NK-92 treated with Interleukin-12 subunit alpha and Interleukin-12 subunit beta, amount 100 ng/mL, for 24 hours (cell line): ENCODE measurements at regions not wholly inside any gene's neighbourhood (a gene's known extent, or its start where the extent isn't known, plus 50 kb on each side); places are given as distances from the start of the nearest gene placed in this dataset.
"Not testable (repeated sequence)": the region's sequence is repeated elsewhere in the genome, so short reads cannot be mapped to it uniquely, and the experiment has no call there.

ENCODE experiments used
- DNase-seq: peaks from one replicate; lab custom pipeline; 2025; lab: John Stamatoyannopoulos, UW

- DNase-seq: no peak
Measured at GRCh38 chr12:131357185-131357747, 353.6 kb upstream of the SFSWAP start.

- DNase-seq: no peak
Measured at GRCh38 chr12:131357920-131358319, 353.0 kb upstream of the SFSWAP start.

- DNase-seq: no peak
Measured at GRCh38 chr12:131362291-131363211, 348.3 kb upstream of the SFSWAP start.

- DNase-seq: no peak
Measured at GRCh38 chr12:131363393-131363792, 347.5 kb upstream of the SFSWAP start.

- DNase-seq: no peak
Measured at GRCh38 chr12:131363841-131364495, 346.9 kb upstream of the SFSWAP start.

- DNase-seq: no peak
Measured at GRCh38 chr12:131364903-131365820, 345.7 kb upstream of the SFSWAP start.

- no peak for DNase-seq
Measured at GRCh38 chr12:131365821-131366260, 345.0 kb upstream of the SFSWAP start.

GRCh38 chr12:131366261-131366871 lies 344.5 kb upstream of the SFSWAP start:
- no peak for DNase-seq

- DNase-seq: not testable (repeated sequence)
Measured at GRCh38 chr12:131367067-131367982, 343.6 kb upstream of the SFSWAP start.

GRCh38 chr12:131367983-131368667 lies 342.8 kb upstream of the SFSWAP start:
- no peak for DNase-seq

GRCh38 chr12:131368668-131369071 lies 342.2 kb upstream of the SFSWAP start:
- DNase-seq: no peak

- DNase-seq: no peak
Measured at GRCh38 chr12:131369094-131369845, 341.6 kb upstream of the SFSWAP start.

GRCh38 chr12:131370321-131370720 lies 340.6 kb upstream of the SFSWAP start:
- no peak for DNase-seq

GRCh38 chr12:131370791-131371347 lies 340.0 kb upstream of the SFSWAP start:
- DNase-seq: no peak

- DNase-seq: no peak
Measured at GRCh38 chr12:131371401-131372170, 339.3 kb upstream of the SFSWAP start.

GRCh38 chr12:131372171-131372475 lies 338.8 kb upstream of the SFSWAP start:
- DNase-seq: no peak

GRCh38 chr12:131372706-131373195 lies 338.1 kb upstream of the SFSWAP start:
- no peak for DNase-seq
